OCI-LY7 (cell line): ENCODE measurements at regions not wholly inside any gene's neighbourhood (a gene's known extent, or its start where the extent isn't known, plus 50 kb on each side); places are given as distances from the start of the nearest gene placed in this dataset.

Experiments used
- BruUV-seq: library from RNA; stranded (reverse); fragments of 400-500 nt; replicated peaks from 2 replicates; lab custom pipeline; 2021; lab: Mats Ljungman, UMichigan
- CTCF ChIA-PET: fragments of 300-600 bp; sonication (Branson Sonifier 250); formaldehyde crosslinking; loops from one replicate; lab custom pipeline; 2022; ENCODE audit warnings: antibody characterized with exemption; ENCODE audit not compliant: unreplicated experiment; lab: Charles Lee
- POLR2A ChIA-PET: fragments of 300-600 bp; sonication (Branson Sonifier 250); formaldehyde crosslinking; loops from one replicate; lab custom pipeline; 2022; ENCODE audit warnings: antibody characterized with exemption; lab: Charles Lee
- DNase-seq: peaks from one replicate; pipeline ENCODE4 v3.0.0-alpha.2; 2015; ENCODE audit warnings: low spot score
- H2AFZ ChIP-seq: fragments of 200-600 bp; sonication (generic), shearing (Covaris generic); 2 replicates; pipeline ENCODE4 v1.6.1; 2014; ENCODE audit warnings: mild to moderate bottlenecking, antibody characterized with exemption, low read length, moderate library complexity
- H3K27ac ChIP-seq: fragments of 200-600 bp; sonication (generic); 2 replicates; pipeline ENCODE4 v1.5.1; 2014; ENCODE audit warnings: mixed run types, low read depth, mild to moderate bottlenecking, moderate library complexity, low read length, inconsistent platforms; ENCODE audit not compliant: poor library complexity, severe bottlenecking
- H3K36me3 ChIP-seq: fragments of 200-600 bp; sonication (generic); 2 replicates; pipeline ENCODE4 v1.6.1; 2014; ENCODE audit warnings: mild to moderate bottlenecking, antibody characterized with exemption, low read length, moderate library complexity, mixed read lengths; ENCODE audit not compliant: insufficient read depth
- H3K4me1 ChIP-seq: fragments of 200-600 bp; sonication (generic); 2 replicates; pipeline ENCODE4 v1.5.1; 2014; ENCODE audit warnings: mild to moderate bottlenecking, low read length; ENCODE audit not compliant: insufficient read depth, poor library complexity, severe bottlenecking
- H3K4me2 ChIP-seq: fragments of 200-600 bp; sonication (generic); 2 replicates; pipeline ENCODE4 v1.6.1; 2014; ENCODE audit warnings: mild to moderate bottlenecking, low read length
- H3K4me3 ChIP-seq: fragments of 200-600 bp; sonication (generic); 2 replicates; pipeline ENCODE4 v1.5.1; 2014; ENCODE audit warnings: mild to moderate bottlenecking, low read depth, low read length; ENCODE audit not compliant: poor library complexity, severe bottlenecking
- H3K79me2 ChIP-seq: fragments of 200-600 bp; sonication (generic); 2 replicates; pipeline ENCODE4 v1.6.1; 2016; ENCODE audit warnings: low read depth, mild to moderate bottlenecking, low read length, moderate library complexity, mixed read lengths; ENCODE audit not compliant: insufficient read depth
- H3K9me2 ChIP-seq: fragments of 200-600 bp; sonication (generic); 2 replicates; pipeline ENCODE4 v1.6.1; 2016; ENCODE audit warnings: mild to moderate bottlenecking, low read length, mixed read lengths; ENCODE audit not compliant: insufficient read depth
- H3K9me3 ChIP-seq: fragments of 200-600 bp; sonication (generic); 2 replicates; pipeline ENCODE4 v1.6.1; 2014; ENCODE audit warnings: mild to moderate bottlenecking, mixed run types, low read length, mixed read lengths
- H4K20me1 ChIP-seq: fragments of 200-600 bp; sonication (generic); 2 replicates; pipeline ENCODE4 v1.6.1; 2014; ENCODE audit warnings: mild to moderate bottlenecking, antibody characterized with exemption, low read length, moderate library complexity, mixed read lengths; ENCODE audit not compliant: insufficient read depth
- EZH2phosphoT487 ChIP-seq: fragments of 200-600 bp; sonication (generic); IDR thresholded peaks from 2 replicates; pipeline ENCODE4 v1.6.1; 2018; ENCODE audit warnings: low read depth, borderline replicate concordance, mild to moderate bottlenecking, mixed run types, antibody characterized with exemption, low read length, moderate library complexity, mixed read lengths
- intact Hi-C: fragments of 100-400 bp; cut with micrococcal nuclease; formaldehyde crosslinking; loops from one replicate; pipeline ENCODE4 v1.10.0; 2022; ENCODE audit not compliant: unreplicated experiment
- TF ChIP-seq, protein P1 (sequence below): fragments of 200-600 bp; sonication (generic); conservative IDR thresholded peaks from 2 replicates; pipeline ENCODE4 v1.5.1; 2014; ENCODE audit warnings: mild to moderate bottlenecking, antibody characterized with exemption, low read length, moderate library complexity, mixed read lengths

DNA sequence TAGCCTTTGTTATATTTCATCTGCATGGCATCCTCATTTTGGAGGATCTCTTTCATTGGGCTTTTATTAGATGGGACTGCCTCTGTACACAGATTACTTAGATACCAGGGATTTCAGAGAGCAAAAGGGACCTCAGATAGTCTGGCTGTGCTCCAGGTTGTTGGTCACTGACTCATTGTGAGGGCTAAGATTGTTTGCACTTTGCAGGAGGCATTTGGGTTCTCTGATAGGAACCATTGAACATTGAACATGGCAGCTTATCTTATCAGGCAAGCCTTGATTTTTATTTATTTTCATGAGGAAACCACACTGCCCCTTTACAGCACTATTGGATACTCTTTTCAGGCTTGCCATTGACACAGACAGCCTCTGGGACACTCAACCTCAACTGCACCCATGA lies 766.9 kb upstream of the TSPY4 start:
- no TSS peak for BruUV-seq
- no peaks in the 10 kb centered on the region for H3K4me1 ChIP-seq
- ChIA-PET POLR2A (no interaction called here), CTCF (no interaction called here)
- no peak for DNase-seq
- H4K20me1 ChIP-seq: no peaks in the 10 kb centered on the region
- TF ChIP-seq EZH2phosphoT487: no peak
- TF ChIP-seq, protein P1, sequence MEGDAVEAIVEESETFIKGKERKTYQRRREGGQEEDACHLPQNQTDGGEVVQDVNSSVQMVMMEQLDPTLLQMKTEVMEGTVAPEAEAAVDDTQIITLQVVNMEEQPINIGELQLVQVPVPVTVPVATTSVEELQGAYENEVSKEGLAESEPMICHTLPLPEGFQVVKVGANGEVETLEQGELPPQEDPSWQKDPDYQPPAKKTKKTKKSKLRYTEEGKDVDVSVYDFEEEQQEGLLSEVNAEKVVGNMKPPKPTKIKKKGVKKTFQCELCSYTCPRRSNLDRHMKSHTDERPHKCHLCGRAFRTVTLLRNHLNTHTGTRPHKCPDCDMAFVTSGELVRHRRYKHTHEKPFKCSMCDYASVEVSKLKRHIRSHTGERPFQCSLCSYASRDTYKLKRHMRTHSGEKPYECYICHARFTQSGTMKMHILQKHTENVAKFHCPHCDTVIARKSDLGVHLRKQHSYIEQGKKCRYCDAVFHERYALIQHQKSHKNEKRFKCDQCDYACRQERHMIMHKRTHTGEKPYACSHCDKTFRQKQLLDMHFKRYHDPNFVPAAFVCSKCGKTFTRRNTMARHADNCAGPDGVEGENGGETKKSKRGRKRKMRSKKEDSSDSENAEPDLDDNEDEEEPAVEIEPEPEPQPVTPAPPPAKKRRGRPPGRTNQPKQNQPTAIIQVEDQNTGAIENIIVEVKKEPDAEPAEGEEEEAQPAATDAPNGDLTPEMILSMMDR: no peak
- no peaks in the 10 kb centered on the region for H3K79me2 ChIP-seq
- H3K4me3 ChIP-seq: no peak overlapping the region
- H3K9me2 ChIP-seq: no peaks in the 10 kb centered on the region
- no peak overlapping the region for H3K4me2 ChIP-seq
- no peaks in the 10 kb centered on the region for H3K9me3 ChIP-seq
- H3K27ac ChIP-seq: no peak overlapping the region
- intact Hi-C loops: no loop called here
- H3K36me3 ChIP-seq: peaks cover 9% of the 10 kb centered on the region; the same call in 1 of the 2 replicates
- H2AFZ ChIP-seq: no peak overlapping the region

DNA sequence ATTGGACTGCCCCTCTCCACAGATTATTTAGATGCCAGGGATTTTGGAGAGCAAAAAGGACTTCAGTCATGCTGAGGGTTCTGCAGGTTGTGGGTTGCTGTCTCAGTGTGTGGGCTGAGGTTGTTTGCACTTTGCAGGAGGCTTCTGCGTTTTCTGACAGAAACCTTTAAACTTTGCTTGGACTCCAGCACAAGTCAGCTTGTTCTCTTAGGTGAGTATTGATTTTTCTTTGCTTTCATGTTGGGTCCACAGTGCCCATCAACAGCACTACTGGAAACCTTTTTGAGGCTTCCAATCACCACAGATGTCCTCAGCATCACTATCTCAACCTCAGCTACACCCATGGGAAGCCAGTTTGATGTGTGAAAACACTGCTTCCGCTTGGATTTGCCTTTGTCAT lies 764.3 kb upstream of the TSPY4 start:
- Histone ChIP-seq H2AFZ (no peak overlapping the region), H3K9me2 (no peaks in the 10 kb centered on the region), H3K4me2 (no peak overlapping the region), H3K4me1 (no peaks in the 10 kb centered on the region), H3K36me3 (0 out of 2 replicates have a peak, but pooled peaks cover 3% of the 10 kb centered on the region), H3K27ac (no peak overlapping the region), H3K79me2 (no peaks in the 10 kb centered on the region), H3K4me3 (no peak overlapping the region), H3K9me3 (no peaks in the 10 kb centered on the region), H4K20me1 (no peaks in the 10 kb centered on the region)
- ChIA-PET CTCF (no interaction called here), POLR2A (no interaction called here)
- no peak for DNase-seq
- BruUV-seq: no TSS peak
- intact Hi-C loops: no loop called here
- TF ChIP-seq EZH2phosphoT487: no peak
- TF ChIP-seq, protein P1: no peak

DNA sequence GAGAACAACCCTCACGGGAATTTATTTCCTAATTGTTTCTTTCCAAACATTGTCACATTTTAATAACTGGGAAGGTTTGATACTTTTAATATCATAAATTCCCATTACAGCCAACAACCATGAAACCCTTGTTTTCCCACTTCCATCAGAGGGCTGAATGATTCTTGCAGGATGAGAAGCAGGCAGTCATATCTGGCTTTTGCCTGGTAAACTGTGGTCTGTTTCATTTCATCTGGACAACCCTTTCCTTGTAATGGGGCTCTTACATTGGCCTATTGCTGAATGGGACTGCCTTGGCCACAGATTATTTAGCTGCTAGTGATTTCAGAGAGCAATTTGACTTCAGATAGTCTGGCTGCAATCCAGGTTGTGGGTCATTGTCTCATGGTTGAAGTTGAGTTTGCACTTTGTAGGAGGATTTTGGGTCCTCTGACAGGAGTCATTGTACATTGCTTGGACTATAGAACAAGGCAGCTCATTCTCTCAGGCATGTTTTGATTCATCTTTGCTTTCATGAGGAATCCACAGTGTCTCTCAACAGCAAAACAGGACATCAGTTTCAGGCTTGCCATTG lies 754.9 kb upstream of the TSPY4 start:
- no peak for TF ChIP-seq EZH2phosphoT487
- TF ChIP-seq, protein P1: no peak
- Histone ChIP-seq H3K4me3 (no peak overlapping the region), H3K27ac (no peak overlapping the region), H3K79me2 (no peaks in the 10 kb centered on the region), H2AFZ (no peak overlapping the region), H3K9me2 (no peaks in the 10 kb centered on the region), H3K4me1 (peaks cover 7% of the 10 kb centered on the region), H4K20me1 (no peaks in the 10 kb centered on the region), H3K4me2 (no peak overlapping the region), H3K36me3 (no peaks in the 10 kb centered on the region), H3K9me3 (no peaks in the 10 kb centered on the region)
- intact Hi-C loops: no loop called here
- CTCF ChIA-PET: no interaction called here
- no peak for DNase-seq
- BruUV-seq: no TSS peak
- POLR2A ChIA-PET: no interaction called here
